ENCODE measurements at regions not wholly inside any gene's neighbourhood (a gene's known extent, or its start where the extent isn't known, plus 50 kb on each side); places are given as distances from the start of the nearest gene placed in this dataset.

DNA sequence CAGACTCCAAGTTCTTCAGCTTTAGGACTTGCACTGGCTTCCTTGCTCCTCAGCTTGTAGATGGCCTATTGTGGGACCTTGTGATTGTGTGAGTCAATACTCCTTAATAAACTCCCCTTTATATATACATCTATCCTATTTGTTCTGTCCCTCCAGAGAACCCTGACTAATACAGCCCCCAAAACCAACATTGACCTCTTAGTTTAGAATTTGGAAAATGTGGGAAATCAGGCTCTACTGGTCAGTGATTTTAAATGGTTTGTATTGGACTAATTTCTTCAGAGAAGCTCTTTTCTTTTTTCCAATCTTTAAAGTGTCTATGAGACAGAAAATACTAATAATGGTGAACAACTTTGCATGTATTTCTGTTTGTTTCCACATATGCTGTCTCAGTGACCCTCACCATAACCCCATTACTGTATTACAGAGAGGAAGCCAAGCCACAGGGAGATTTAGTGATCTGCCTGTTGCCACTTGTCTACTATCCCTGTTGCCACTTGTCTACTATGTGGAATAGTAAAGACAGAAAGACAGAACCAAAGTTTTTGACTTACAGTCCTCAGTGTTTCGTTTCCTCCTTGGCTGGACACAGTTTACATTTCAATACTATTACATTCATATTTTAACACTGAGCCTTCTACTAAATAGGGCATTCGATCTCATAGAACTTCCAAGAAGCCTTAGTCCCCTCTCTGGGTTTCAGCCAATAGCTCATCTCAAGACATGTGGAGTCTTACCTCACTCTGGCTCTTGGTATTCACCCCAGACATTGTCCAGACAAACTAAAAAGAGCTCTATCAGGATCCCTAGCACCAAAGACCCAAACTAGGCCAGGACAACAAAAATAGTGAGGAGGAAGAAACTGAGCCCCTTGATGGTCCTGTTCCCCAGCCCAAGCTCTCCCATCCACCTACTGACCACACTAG is 121.0 kb downstream of the AKR1D1 start:
- no peak for FAIRE-seq
- no peaks in the 10 kb centered on the region for H3K27me3 ChIP-seq (ENCODE audit: control insufficient read depth, insufficient read depth, low read length)
- peak; percentile 55 for DNase-seq (ENCODE audit: low read depth)

DNA sequence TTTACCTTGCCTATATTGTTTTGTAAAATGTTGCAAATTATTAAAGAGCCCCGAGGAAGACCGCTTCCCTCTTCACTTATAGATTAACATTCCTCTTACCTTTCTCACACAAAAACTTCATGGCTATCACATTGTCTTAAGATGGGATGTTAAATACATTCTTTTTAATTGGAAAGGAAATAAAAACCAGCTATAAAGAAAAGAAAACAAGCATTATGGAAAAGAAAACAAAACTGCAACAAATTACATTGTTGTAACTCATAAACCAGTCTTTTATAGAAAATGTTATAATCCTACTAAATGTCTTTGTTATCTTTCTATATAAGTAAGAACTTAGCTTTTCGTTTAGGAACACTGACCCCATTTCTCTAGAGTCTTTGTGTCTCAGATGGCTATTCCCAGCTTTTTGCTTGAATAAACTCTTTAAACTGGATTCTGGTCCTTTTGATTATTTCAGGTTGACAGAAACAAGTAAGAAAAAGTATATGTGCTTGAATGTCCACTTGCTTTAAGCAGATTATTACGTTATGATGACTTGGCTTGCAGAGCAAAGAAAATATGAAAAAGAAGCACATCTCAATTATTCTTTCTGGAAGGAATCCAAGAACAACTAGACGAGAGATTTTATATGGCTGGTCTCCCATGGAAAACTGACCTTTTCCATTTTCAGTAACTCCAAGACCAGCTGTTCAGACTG is 128.2 kb downstream of the AKR1D1 start:
- TF ChIP-seq, protein P1, sequence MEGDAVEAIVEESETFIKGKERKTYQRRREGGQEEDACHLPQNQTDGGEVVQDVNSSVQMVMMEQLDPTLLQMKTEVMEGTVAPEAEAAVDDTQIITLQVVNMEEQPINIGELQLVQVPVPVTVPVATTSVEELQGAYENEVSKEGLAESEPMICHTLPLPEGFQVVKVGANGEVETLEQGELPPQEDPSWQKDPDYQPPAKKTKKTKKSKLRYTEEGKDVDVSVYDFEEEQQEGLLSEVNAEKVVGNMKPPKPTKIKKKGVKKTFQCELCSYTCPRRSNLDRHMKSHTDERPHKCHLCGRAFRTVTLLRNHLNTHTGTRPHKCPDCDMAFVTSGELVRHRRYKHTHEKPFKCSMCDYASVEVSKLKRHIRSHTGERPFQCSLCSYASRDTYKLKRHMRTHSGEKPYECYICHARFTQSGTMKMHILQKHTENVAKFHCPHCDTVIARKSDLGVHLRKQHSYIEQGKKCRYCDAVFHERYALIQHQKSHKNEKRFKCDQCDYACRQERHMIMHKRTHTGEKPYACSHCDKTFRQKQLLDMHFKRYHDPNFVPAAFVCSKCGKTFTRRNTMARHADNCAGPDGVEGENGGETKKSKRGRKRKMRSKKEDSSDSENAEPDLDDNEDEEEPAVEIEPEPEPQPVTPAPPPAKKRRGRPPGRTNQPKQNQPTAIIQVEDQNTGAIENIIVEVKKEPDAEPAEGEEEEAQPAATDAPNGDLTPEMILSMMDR (IDR thresholded peaks at IDR 0.05; ENCODE audit: insufficient read depth, low read length, severe bottlenecking) = no peak
- no peaks in the 10 kb centered on the region for H3K27me3 ChIP-seq (ENCODE audit: control insufficient read depth, insufficient read depth, low read length)
- FAIRE-seq = no peak
- H3K4me3 ChIP-seq (ENCODE audit: low read depth, low read length) = no peak overlapping the region
- no peak for DNase-seq (ENCODE audit: low read depth)
- H3K36me3 ChIP-seq (ENCODE audit: control insufficient read depth, insufficient read depth, low read length) = no peaks in the 10 kb centered on the region

More for the DNA sequence above, 121.0 kb downstream of the AKR1D1 start:
- TF ChIP-seq, protein P1 (IDR thresholded peaks at IDR 0.05; ENCODE audit: insufficient read depth, low read length, severe bottlenecking) = no peak
- Histone ChIP-seq H3K36me3 (ENCODE audit: control insufficient read depth, insufficient read depth, low read length) (no peaks in the 10 kb centered on the region), H3K4me3 (ENCODE audit: low read depth, low read length) (no peak overlapping the region)

DNA sequence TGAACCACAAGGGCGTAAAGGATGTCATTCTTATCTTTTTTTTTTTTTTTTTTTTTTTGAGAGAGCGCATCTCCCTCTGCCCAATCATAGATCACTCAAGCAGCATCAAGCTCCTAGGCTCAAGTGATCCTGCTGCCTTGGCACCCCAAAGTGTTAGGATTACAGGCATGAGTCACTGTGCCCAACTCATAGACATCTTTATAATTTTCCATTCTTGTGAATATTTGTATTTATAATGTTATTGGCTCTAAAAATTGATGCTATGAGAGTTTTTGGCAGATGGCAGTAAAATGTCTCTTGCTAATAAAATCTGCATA is 128.7 kb downstream of the AKR1D1 start:
- FAIRE-seq (no peak), DNase-seq (ENCODE audit: low read depth) (no peak)
- Histone ChIP-seq H3K36me3 (ENCODE audit: control insufficient read depth, insufficient read depth, low read length) (no peaks in the 10 kb centered on the region), H3K27me3 (ENCODE audit: control insufficient read depth, insufficient read depth, low read length) (no peaks in the 10 kb centered on the region), H3K4me3 (ENCODE audit: low read depth, low read length) (no peak overlapping the region)
- TF ChIP-seq, protein P1 (IDR thresholded peaks at IDR 0.05; ENCODE audit: insufficient read depth, low read length, severe bottlenecking) = no peak

DNA sequence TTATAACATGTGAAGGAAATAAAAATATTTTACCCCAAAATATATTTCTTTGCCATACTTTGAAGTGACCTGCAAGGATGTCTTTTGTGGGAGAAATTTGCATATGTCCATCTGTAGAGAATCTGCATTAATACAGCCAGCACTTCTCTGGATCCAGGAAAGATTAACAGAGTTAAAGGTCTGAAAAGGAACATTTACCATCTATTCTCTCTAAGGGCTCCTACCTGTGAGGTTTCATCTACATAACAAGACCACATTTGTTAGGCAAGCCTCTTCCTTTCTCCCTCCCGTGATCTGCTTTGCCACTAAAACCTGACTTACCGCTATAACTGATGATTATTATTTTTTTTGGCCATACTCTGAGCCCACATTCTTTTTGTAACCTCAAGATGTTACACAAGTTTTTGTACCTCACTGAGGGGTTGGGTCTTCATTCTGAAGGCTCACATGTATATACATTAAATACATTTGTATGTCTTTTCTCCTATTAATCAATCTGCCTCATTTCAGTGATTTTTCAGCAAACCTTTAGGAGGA is 129.4 kb downstream of the AKR1D1 start:
- TF ChIP-seq, protein P1 (IDR thresholded peaks at IDR 0.05; ENCODE audit: insufficient read depth, low read length, severe bottlenecking) = no peak
- DNase-seq (ENCODE audit: low read depth) (no peak), FAIRE-seq (no peak)
- Histone ChIP-seq H3K4me3 (ENCODE audit: low read depth, low read length) (no peak overlapping the region), H3K27me3 (ENCODE audit: control insufficient read depth, insufficient read depth, low read length) (no peaks in the 10 kb centered on the region), H3K36me3 (ENCODE audit: control insufficient read depth, insufficient read depth, low read length) (no peaks in the 10 kb centered on the region)

DNA sequence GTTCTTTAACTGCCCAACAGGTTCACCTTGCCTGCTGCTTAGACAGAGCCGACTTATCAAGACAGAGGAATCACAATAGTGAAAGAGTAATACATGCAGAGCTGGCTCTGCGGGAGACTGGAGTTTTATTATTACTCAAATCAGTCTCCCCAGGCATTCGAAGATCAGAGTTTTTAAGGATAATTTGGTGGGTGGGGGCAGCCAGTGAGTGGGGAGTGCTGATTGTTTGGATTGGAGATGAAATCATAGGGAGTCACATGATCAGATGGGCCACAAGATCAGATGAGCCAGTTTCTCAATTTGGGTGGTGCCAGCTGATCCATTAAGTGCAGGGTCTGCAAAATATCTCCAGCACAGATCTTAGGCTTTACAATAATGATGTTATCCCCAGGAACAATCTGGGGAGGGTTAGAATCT is 131.3 kb downstream of the AKR1D1 start:
- FAIRE-seq = no peak
- Histone ChIP-seq H3K36me3 (ENCODE audit: control insufficient read depth, insufficient read depth, low read length) (no peaks in the 10 kb centered on the region), H3K4me3 (ENCODE audit: low read depth, low read length) (no peak overlapping the region), H3K27me3 (ENCODE audit: control insufficient read depth, insufficient read depth, low read length) (no peaks in the 10 kb centered on the region)
- DNase-seq (ENCODE audit: low read depth) = no peak
- TF ChIP-seq, protein P1 (IDR thresholded peaks at IDR 0.05; ENCODE audit: insufficient read depth, low read length, severe bottlenecking) = no peak
